GM12878 (cell line): ENCODE measurements at regions not wholly inside any gene's neighbourhood (a gene's known extent, or its start where the extent isn't known, plus 50 kb on each side); places are given as distances from the start of the nearest gene placed in this dataset.

Experiments used
- ATAC-seq: fragments of 200-7000 bp; cut with Tn5 transposase; 3 replicates; pipeline ENCODE4 v1.9.1; 2020; ENCODE audit warnings: mild to moderate bottlenecking, moderate library complexity
- BruUV-seq: library from RNA; stranded (reverse); fragments of 400-500 nt; replicated peaks from 2 replicates; lab custom pipeline; 2021; lab: Mats Ljungman, UMichigan
- CTCF ChIA-PET: fragments of 300-600 bp; sonication (Branson Sonifier 250); formaldehyde crosslinking; extraction: SDS; loops from one replicate; lab custom pipeline; 2021; ENCODE audit warnings: inconsistent platforms; lab: Yijun Ruan, JAX
- POLR2A ChIA-PET: fragments of 350-600 bp; formaldehyde crosslinking; extraction: SDS; loops from one replicate; lab custom pipeline; 2021; ENCODE audit warnings: inconsistent platforms; lab: Charles Lee
- RAD21 ChIA-PET: fragments of 300-600 bp; sonication (Branson Sonifier 250); formaldehyde crosslinking; loops from one replicate; lab custom pipeline; 2023; ENCODE audit warnings: antibody characterized with exemption; ENCODE audit not compliant: unreplicated experiment; lab: Charles Lee
- SMC1A ChIA-PET: fragments of 300-600 bp; sonication (Branson Sonifier 250); formaldehyde crosslinking; loops from one replicate; lab custom pipeline; 2023; ENCODE audit not compliant: unreplicated experiment, uncharacterized antibody; lab: Charles Lee
- DNase-seq: peaks from one replicate; pipeline ENCODE4 v3.0.0-alpha.2; 2011; ENCODE audit warnings: low read depth, low spot score
- FAIRE-seq: peaks from 3 replicates; lab custom pipeline; 2011; peaks lifted over from hg19 to GRCh38; lab: Jason Lieb, UNC
- H2AFZ ChIP-seq: 2 replicates; pipeline ENCODE4 v1.6.0; 2011; ENCODE audit warnings: low read depth, low read length, control low read depth; ENCODE audit not compliant: control insufficient read depth
- H3K27ac ChIP-seq: 2 replicates; pipeline ENCODE4 v1.5.1; 2011; ENCODE audit warnings: control low read depth; ENCODE audit not compliant: control insufficient read depth, insufficient read depth
- H3K27me3 ChIP-seq, 2 experiments: replicated peaks in 1 of 2; 2 replicates each; pipeline versions ENCODE4 v1.6.0 to v1.6.1; 2011; ENCODE audit warnings: low read length in 1 of 2; ENCODE audit not compliant: control insufficient read depth in 2 of 2, insufficient read depth in 2 of 2
- H3K36me3 ChIP-seq, 2 experiments: 2 replicates each; pipeline ENCODE4 v1.5.1; 2011; ENCODE audit warnings: low read length in 1 of 2; ENCODE audit not compliant: control insufficient read depth in 2 of 2, insufficient read depth in 2 of 2
- H3K4me1 ChIP-seq: 2 replicates; pipeline ENCODE4 v1.6.1; 2011; ENCODE audit warnings: mild to moderate bottlenecking, low read length, moderate library complexity, mixed read lengths; ENCODE audit not compliant: control insufficient read depth, insufficient read depth
- H3K4me2 ChIP-seq: 2 replicates; pipeline ENCODE4 v1.6.0; 2011; ENCODE audit warnings: control low read depth; ENCODE audit not compliant: control insufficient read depth, insufficient read depth
- H3K4me3 ChIP-seq: fragments of 200-600 bp; sonication (generic); 2 replicates; pipeline ENCODE4 v1.5.1; 2016
- H3K79me2 ChIP-seq: 2 replicates; pipeline ENCODE4 v1.6.0; 2011; ENCODE audit warnings: low read length; ENCODE audit not compliant: control insufficient read depth, insufficient read depth
- H3K9ac ChIP-seq: 2 replicates; pipeline ENCODE4 v1.8.0; 2011; ENCODE audit warnings: low read length, control low read depth, mixed read lengths; ENCODE audit not compliant: control insufficient read depth, insufficient read depth
- H3K9me3 ChIP-seq: replicated peaks from 3 replicates; pipeline ENCODE4 v1.5.1; 2011; ENCODE audit warnings: mild to moderate bottlenecking, low read length; ENCODE audit not compliant: control insufficient read depth, insufficient read depth
- H4K20me1 ChIP-seq: 2 replicates; pipeline ENCODE4 v1.6.0; 2011; ENCODE audit not compliant: control insufficient read depth, insufficient read depth
- BACH1 ChIP-seq: fragments of 450-650 bp; IDR thresholded peaks from 2 replicates; pipeline ENCODE4 v1.6.1; 2017; ENCODE audit warnings: mild to moderate bottlenecking, borderline replicate concordance
- E2F4 ChIP-seq: IDR thresholded peaks from 2 replicates; pipeline ENCODE4 v1.6.1; 2012; ENCODE audit warnings: low read depth, low read length, improper control_type of control experiment
- GATAD2B ChIP-seq: fragments of 450-650 bp; conservative IDR thresholded peaks from 2 replicates; pipeline ENCODE4 v1.6.1; 2017; ENCODE audit warnings: low read depth, mild to moderate bottlenecking, moderate library complexity
- NR2F1 ChIP-seq: fragments of 450-650 bp; conservative IDR thresholded peaks from 2 replicates; pipeline ENCODE4 v1.6.1; 2017; ENCODE audit warnings: mild to moderate bottlenecking
- PKNOX1 ChIP-seq: fragments of 450-650 bp; IDR thresholded peaks from 2 replicates; pipeline ENCODE4 v1.6.1; 2016; ENCODE audit warnings: mild to moderate bottlenecking
- RCOR1 ChIP-seq: conservative IDR thresholded peaks from 2 replicates; pipeline ENCODE4 v1.6.1; 2012; ENCODE audit warnings: low read depth, low read length, improper control_type of control experiment
- STAT3 ChIP-seq: IDR thresholded peaks from 2 replicates; pipeline ENCODE4 v1.6.1; 2011; ENCODE audit warnings: low read depth, low read length, improper control_type of control experiment
- YBX1 ChIP-seq: fragments of 450-650 bp; IDR thresholded peaks from 2 replicates; pipeline ENCODE4 v1.6.1; 2016; ENCODE audit warnings: antibody characterized with exemption
- WGBS: methylation state at CpG from one replicate; pipeline ENCODE4 v1.1.6; 2016; ENCODE audit warnings: low lambda C conversion rate; ENCODE audit not compliant: insufficient replicate concordance, insufficient coverage; ENCODE audit errors: missing lambda C conversion rate; 5-methylcytosine and 5-hydroxymethylcytosine counted together
- in situ Hi-C: fragments of 300-500 bp; cut with MboI; formaldehyde crosslinking; loops from 9 replicates; pipeline ENCODE4 v1.14.3; 2018; ENCODE audit warnings: mixed read lengths
- intact Hi-C: fragments of 100-400 bp; cut with micrococcal nuclease; formaldehyde crosslinking; loops from one replicate; pipeline ENCODE4 v1.14.2; 2022; ENCODE audit not compliant: unreplicated experiment

GRCh38 chr9:97801180-97801579, 51.8 kb upstream of the FOXE1 start:
- Histone ChIP-seq H2AFZ (no peak overlapping the region), H3K4me2 (no peak overlapping the region), H3K9me3 (no peaks in the 10 kb centered on the region)
- SMC1A ChIA-PET: no interaction called here
- intact Hi-C loops: no loop called here
- TF ChIP-seq E2F4: no peak
- TF ChIP-seq BACH1: no peak
- no peak for TF ChIP-seq YBX1
- TF ChIP-seq NR2F1: no peak
- no peak for TF ChIP-seq RCOR1
- no peak for TF ChIP-seq STAT3
- TF ChIP-seq, all 136 proteins: peak for 0
- in situ Hi-C loops: no loop called here
- H4K20me1 ChIP-seq: no peaks in the 10 kb centered on the region
- H3K4me1 ChIP-seq: no peaks in the 10 kb centered on the region; the same call in 1 of the 2 replicates
- ChIA-PET POLR2A (no interaction called here), CTCF (no interaction called here), RAD21 (no interaction called here)
- peaks cover 0 to 2% of the 10 kb centered on the region in 2 experiments; a peak in 1 of 4 replicates for H3K27me3 ChIP-seq
- H3K79me2 ChIP-seq: no peaks in the 10 kb centered on the region
- no TSS peak for BruUV-seq
- ATAC-seq (no peak), FAIRE-seq (no peak), DNase-seq (no peak)
- H3K27ac ChIP-seq: no peak overlapping the region
- no peak overlapping the region for H3K9ac ChIP-seq
- H3K4me3 ChIP-seq: no peak overlapping the region
- H3K36me3 ChIP-seq: no peaks in the 10 kb centered on the region
- 12% methylated on average over 1 of the region's 1 CpG for WGBS

GRCh38 chr9:97802276-97802675, 50.8 kb upstream of the FOXE1 start:
- ChIA-PET RAD21 (no interaction called here), CTCF (interaction anchor here (1.2 kb wide), 1 partner anchor 90 kb away, joined by 3 read pairs; no protein-coding TSS in a partner anchor), SMC1A (no interaction called here), POLR2A (no interaction called here)
- DNase-seq: no peak
- Histone ChIP-seq H3K36me3 (no peaks in the 10 kb centered on the region), H3K79me2 (no peaks in the 10 kb centered on the region), H3K9me3 (no peaks in the 10 kb centered on the region), H3K27me3 (peaks cover 0 to 2% of the 10 kb centered on the region in 2 experiments; a peak in 1 of 4 replicates), H2AFZ (no peak overlapping the region), H4K20me1 (no peaks in the 10 kb centered on the region), H3K4me3 (no peak overlapping the region), H3K4me2 (no peak overlapping the region), H3K4me1 (no peaks in the 10 kb centered on the region; the same call in 1 of the 2 replicates), H3K27ac (no peak overlapping the region), H3K9ac (no peak overlapping the region)
- FAIRE-seq: no peak
- no peak for ATAC-seq
- 31% methylated on average over 6 of the region's 6 CpGs for WGBS
- intact Hi-C loops: no loop called here
- no TSS peak for BruUV-seq
- TF ChIP-seq PKNOX1: no peak
- TF ChIP-seq GATAD2B: no peak
- in situ Hi-C loops: no loop called here
